HEK293T (cell line): ENCODE measurements at regions not wholly inside any gene's neighbourhood (a gene's known extent, or its start where the extent isn't known, plus 50 kb on each side); places are given as distances from the start of the nearest gene placed in this dataset.

Source experiments
- FOXM1 ChIP-seq: fragments of 450-650 bp; IDR thresholded peaks from 2 replicates; pipeline ENCODE4 v1.6.1; 2017; ENCODE audit warnings: mild to moderate bottlenecking, borderline replicate concordance
- TARDBP ChIP-seq: fragments of 450-650 bp; IDR thresholded peaks from 2 replicates; pipeline ENCODE4 v1.6.1; 2016

- TF ChIP-seq FOXM1 (no peak), TARDBP (no peak)
Observed at GRCh38 chr15:56820333-56820732, 87.0 kb upstream of the ZNF280D start.
